Loucy (cell line): ENCODE measurements at regions not wholly inside any gene's neighbourhood (a gene's known extent, or its start where the extent isn't known, plus 50 kb on each side); places are given as distances from the start of the nearest gene placed in this dataset.

Source experiments
- H2AFZ ChIP-seq: fragments of 200-600 bp; sonication (generic); 2 replicates; pipeline ENCODE4 v1.6.0; 2016; ENCODE audit warnings: antibody characterized with exemption, mild to moderate bottlenecking, low read length, moderate library complexity
- H3F3A ChIP-seq: fragments of 200-600 bp; 2 replicates; pipeline ENCODE4 v1.6.0; 2016; ENCODE audit warnings: antibody characterized with exemption, low read depth, mild to moderate bottlenecking
- H3K27me3 ChIP-seq: fragments of 200-600 bp; sonication (generic); 2 replicates; pipeline ENCODE4 v1.6.1; 2014; ENCODE audit warnings: low read length, mild to moderate bottlenecking; ENCODE audit not compliant: insufficient read depth, poor library complexity, severe bottlenecking
- H3K36me3 ChIP-seq: fragments of 200-600 bp; sonication (generic); 2 replicates; pipeline ENCODE4 v1.6.1; 2016; ENCODE audit warnings: low read length; ENCODE audit not compliant: insufficient read depth
- H3K4me1 ChIP-seq: fragments of 200-600 bp; sonication (generic); 2 replicates; pipeline ENCODE4 v1.5.1; 2014; ENCODE audit warnings: low read length, mild to moderate bottlenecking; ENCODE audit not compliant: insufficient read depth, poor library complexity, severe bottlenecking
- H3K4me2 ChIP-seq: fragments of 200-600 bp; sonication (generic); 2 replicates; pipeline ENCODE4 v1.6.0; 2014; ENCODE audit warnings: antibody characterized with exemption, low read length, low read depth, mild to moderate bottlenecking; ENCODE audit not compliant: poor library complexity, severe bottlenecking
- H3K4me3 ChIP-seq: fragments of 200-600 bp; sonication (generic); 2 replicates; pipeline ENCODE4 v1.5.1; 2014; ENCODE audit warnings: low read length, mild to moderate bottlenecking, mixed read lengths; ENCODE audit not compliant: poor library complexity, severe bottlenecking
- H3K79me2 ChIP-seq: fragments of 200-600 bp; sonication (generic); 2 replicates; pipeline ENCODE4 v1.6.1; 2014; ENCODE audit warnings: low read length; ENCODE audit not compliant: insufficient read depth
- H3K9ac ChIP-seq: fragments of 200-600 bp; sonication (generic); 2 replicates; pipeline ENCODE4 v1.6.0; 2014; ENCODE audit warnings: mild to moderate bottlenecking, low read depth, low read length, moderate library complexity; ENCODE audit not compliant: poor library complexity, severe bottlenecking
- H3K9me2 ChIP-seq: fragments of 200-600 bp; sonication (generic); replicated peaks from 2 replicates; pipeline ENCODE4 v1.6.1; 2016; ENCODE audit warnings: low read depth, low read length, mixed read lengths
- H3K9me3 ChIP-seq: fragments of 200-600 bp; sonication (generic); 2 replicates; pipeline ENCODE4 v1.6.1; 2014; ENCODE audit warnings: mild to moderate bottlenecking, antibody characterized with exemption, low read length, low read depth; ENCODE audit not compliant: insufficient read depth
- H4K20me1 ChIP-seq: fragments of 200-600 bp; sonication (generic); 2 replicates; pipeline ENCODE4 v1.6.0; 2014; ENCODE audit warnings: antibody characterized with exemption, low read length, mild to moderate bottlenecking; ENCODE audit not compliant: insufficient read depth, poor library complexity, severe bottlenecking
- EZH2phosphoT487 ChIP-seq: fragments of 200-600 bp; IDR thresholded peaks from 2 replicates; pipeline ENCODE4 v1.6.1; 2018; ENCODE audit warnings: antibody characterized with exemption, mild to moderate bottlenecking, moderate library complexity, borderline replicate concordance
- TF ChIP-seq, protein P1 (sequence below): fragments of 200-600 bp; sonication (generic); conservative IDR thresholded peaks from 2 replicates; pipeline ENCODE4 v1.5.1; 2014; ENCODE audit warnings: mild to moderate bottlenecking, antibody characterized with exemption, low read length

DNA sequence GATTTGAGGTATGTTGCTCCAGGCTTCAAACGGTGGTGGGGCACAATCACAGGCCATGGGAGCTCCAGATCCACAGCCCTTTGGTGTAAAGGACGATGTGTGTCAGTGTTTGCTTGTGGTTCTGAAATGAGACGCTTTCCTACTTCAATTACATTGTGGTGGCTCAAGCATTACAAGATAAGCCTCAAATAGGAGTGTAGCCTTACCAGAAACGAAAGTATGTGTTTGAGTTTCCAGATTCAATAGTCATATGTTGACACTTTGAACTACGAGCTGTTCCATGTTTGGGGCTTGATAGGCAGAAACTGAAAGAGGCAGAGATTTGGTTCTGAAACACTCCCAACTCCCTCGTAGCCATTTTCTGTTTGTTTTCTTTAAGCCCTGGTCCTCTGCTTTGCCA is 187.1 kb downstream of the MYLK4 start:
- Histone ChIP-seq H3F3A (no peaks in the 10 kb centered on the region), H3K4me2 (no peak overlapping the region), H4K20me1 (no peaks in the 10 kb centered on the region), H3K9me2 (no peaks in the 10 kb centered on the region), H3K79me2 (no peaks in the 10 kb centered on the region), H3K4me1 (peaks cover 13% of the 10 kb centered on the region), H3K4me3 (no peak overlapping the region), H3K27me3 (no peaks in the 10 kb centered on the region), H3K9me3 (no peaks in the 10 kb centered on the region), H2AFZ (no peak overlapping the region), H3K36me3 (no peaks in the 10 kb centered on the region), H3K9ac (no peak overlapping the region)
- TF ChIP-seq, protein P1, sequence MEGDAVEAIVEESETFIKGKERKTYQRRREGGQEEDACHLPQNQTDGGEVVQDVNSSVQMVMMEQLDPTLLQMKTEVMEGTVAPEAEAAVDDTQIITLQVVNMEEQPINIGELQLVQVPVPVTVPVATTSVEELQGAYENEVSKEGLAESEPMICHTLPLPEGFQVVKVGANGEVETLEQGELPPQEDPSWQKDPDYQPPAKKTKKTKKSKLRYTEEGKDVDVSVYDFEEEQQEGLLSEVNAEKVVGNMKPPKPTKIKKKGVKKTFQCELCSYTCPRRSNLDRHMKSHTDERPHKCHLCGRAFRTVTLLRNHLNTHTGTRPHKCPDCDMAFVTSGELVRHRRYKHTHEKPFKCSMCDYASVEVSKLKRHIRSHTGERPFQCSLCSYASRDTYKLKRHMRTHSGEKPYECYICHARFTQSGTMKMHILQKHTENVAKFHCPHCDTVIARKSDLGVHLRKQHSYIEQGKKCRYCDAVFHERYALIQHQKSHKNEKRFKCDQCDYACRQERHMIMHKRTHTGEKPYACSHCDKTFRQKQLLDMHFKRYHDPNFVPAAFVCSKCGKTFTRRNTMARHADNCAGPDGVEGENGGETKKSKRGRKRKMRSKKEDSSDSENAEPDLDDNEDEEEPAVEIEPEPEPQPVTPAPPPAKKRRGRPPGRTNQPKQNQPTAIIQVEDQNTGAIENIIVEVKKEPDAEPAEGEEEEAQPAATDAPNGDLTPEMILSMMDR = no peak
- TF ChIP-seq EZH2phosphoT487 = no peak

DNA sequence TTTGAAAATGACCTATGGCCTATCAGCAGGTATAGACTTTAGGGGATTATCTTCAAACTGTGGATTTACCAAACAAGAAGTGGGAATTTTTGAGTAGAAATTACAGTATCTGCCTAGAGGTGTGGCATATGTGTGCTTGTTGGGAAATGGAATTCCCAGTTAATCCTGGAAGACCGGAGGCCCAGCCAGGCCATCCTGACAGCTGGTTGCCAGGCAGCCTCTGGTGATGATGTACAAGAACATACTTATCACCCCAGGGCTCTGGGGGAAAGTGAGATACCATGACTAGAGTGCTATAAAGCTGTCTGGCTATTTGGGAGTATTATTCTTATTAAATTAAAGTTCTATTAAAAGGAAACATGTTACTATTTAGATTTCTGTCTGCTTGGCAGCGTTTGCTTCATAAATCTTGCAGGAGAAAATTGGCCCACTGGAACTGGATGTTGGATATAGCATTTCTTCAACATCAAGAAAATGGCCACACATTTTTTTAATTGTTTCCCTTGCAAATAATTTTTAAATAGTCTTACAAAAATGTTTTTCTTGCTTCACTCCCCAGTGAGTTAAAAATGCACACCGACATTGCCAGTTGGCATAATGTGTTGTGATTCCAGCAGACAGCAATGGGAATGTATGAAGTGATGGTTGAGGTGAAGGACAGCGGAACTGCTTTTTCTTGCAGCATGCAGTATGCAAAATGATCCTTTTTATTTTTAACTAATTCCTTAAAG is 187.8 kb downstream of the MYLK4 start:
- Histone ChIP-seq H3K36me3 (no peaks in the 10 kb centered on the region), H2AFZ (no peak overlapping the region), H3K4me2 (no peak overlapping the region), H3K9me3 (no peaks in the 10 kb centered on the region), H3K79me2 (no peaks in the 10 kb centered on the region), H3K27me3 (no peaks in the 10 kb centered on the region), H3F3A (no peaks in the 10 kb centered on the region), H4K20me1 (no peaks in the 10 kb centered on the region), H3K4me3 (no peak overlapping the region), H3K4me1 (peaks cover 13% of the 10 kb centered on the region), H3K9ac (no peak overlapping the region), H3K9me2 (no peaks in the 10 kb centered on the region)
- TF ChIP-seq, protein P1 = no peak
- TF ChIP-seq EZH2phosphoT487 = no peak

DNA sequence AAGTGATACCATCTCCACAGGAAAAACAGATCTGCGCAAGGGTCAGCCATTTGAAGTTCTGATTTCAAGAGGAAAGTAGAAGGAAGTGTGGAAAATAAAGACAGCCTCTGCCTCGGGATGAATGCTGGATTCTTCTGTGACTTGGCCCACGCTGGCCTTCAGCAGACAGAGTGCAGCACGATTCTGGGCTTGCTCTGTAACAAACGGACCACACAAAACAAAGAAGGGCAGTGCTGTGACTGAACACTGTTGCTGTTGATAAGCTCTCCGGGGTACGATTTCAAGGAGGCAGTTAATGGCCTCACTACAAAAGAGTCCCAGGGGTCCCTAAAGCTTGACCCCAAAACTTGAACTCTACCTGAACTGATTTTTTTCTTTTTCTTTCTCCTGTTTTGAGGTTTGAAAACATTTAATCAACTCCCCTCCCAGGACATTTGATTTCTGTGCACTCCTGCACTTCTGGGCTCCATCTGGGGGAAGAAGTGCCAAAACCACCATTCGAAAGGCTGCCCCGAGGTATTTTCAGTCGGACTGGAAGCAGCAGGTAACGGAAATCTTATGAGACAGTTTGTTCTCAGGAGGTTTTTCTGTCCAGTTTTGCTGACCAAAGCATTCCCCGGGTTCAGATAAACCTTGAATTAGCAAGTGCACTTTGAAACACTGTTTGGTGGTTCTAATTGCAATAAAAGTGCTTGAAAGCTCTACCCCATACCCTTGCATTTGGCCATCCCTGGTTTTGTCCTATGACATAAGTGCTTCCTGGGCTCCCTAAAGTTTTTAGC is 189.6 kb downstream of the MYLK4 start:
- Histone ChIP-seq H3K4me3 (no peak overlapping the region), H3K9me2 (no peaks in the 10 kb centered on the region), H3K4me2 (no peak overlapping the region), H3K79me2 (no peaks in the 10 kb centered on the region), H3K4me1 (peaks cover 13% of the 10 kb centered on the region), H3K9ac (no peak overlapping the region), H3K9me3 (no peaks in the 10 kb centered on the region), H3K36me3 (no peaks in the 10 kb centered on the region), H3F3A (no peaks in the 10 kb centered on the region), H2AFZ (no peak overlapping the region), H4K20me1 (no peaks in the 10 kb centered on the region), H3K27me3 (no peaks in the 10 kb centered on the region)
- TF ChIP-seq, protein P1 = no peak
- TF ChIP-seq EZH2phosphoT487 = no peak
